Prostate gland (tissue), 2 donors: ENCODE measurements at regions not wholly inside any gene's neighbourhood (a gene's known extent, or its start where the extent isn't known, plus 50 kb on each side); places are given as distances from the start of the nearest gene placed in this dataset.

Source experiments
- POLR2A ChIP-seq: fragments of 450-650 bp; IDR thresholded peaks from one replicate; pipeline ENCODE4 v1.6.1; 2016; ENCODE audit warnings: antibody characterized with exemption, mild to moderate bottlenecking
- POLR2AphosphoS5 ChIP-seq: sonication (generic); formaldehyde crosslinking; IDR thresholded peaks from one replicate; pipeline ENCODE4 v1.6.1; 2017; ENCODE audit warnings: antibody characterized with exemption
- TF ChIP-seq, protein P1 (sequence below), 4 experiments: fragments of 200-600 bp in 2 of 4; fragments of 450-650 bp in 2 of 4; sonication (generic) in 2 of 4; IDR thresholded peaks; 1 replicate in 3 of 4; 2 replicates in 1 of 4; pipeline ENCODE4 v1.5.1; 2016 to 2019; ENCODE audit warnings: antibody characterized with exemption in 4 of 4, mild to moderate bottlenecking in 2 of 4, moderate library complexity in 2 of 4

DNA sequence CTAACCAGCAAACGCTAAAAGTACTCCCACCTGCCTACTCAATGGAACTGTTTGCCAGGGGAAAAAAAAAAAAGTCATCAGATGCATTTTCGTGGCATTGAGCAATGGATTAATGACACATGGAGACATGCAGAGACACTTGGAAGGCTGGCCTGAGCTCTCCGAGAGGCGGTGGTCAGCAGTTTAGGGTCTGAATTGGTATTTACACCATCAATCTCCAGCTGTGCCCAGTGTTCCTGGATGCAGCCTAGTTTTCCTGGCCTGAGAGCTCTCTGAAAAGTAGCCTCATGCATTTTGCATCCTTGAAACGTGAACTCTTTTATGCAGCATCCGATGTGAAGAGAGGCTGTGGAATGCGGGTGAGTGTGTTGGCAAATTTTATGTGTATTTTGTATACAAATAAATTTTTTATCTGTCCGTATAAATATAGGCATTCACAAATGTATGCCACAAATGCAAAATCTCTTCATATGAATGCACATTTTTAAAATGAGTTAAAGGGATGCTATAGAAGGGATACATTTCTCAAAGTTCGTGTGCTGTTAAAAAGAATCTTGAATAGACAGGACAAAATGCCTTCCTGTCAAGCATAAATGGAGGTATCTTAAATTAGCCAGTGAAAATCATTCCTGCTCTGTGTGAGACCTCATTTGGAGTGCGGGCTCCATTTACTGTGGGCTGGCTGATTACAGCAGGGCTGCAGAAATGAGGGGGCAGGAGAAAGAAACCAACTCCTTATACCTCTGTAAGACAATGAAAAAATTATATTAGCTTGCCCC lies 137.7 kb upstream of the PFKP start:
- TF ChIP-seq, protein P1, sequence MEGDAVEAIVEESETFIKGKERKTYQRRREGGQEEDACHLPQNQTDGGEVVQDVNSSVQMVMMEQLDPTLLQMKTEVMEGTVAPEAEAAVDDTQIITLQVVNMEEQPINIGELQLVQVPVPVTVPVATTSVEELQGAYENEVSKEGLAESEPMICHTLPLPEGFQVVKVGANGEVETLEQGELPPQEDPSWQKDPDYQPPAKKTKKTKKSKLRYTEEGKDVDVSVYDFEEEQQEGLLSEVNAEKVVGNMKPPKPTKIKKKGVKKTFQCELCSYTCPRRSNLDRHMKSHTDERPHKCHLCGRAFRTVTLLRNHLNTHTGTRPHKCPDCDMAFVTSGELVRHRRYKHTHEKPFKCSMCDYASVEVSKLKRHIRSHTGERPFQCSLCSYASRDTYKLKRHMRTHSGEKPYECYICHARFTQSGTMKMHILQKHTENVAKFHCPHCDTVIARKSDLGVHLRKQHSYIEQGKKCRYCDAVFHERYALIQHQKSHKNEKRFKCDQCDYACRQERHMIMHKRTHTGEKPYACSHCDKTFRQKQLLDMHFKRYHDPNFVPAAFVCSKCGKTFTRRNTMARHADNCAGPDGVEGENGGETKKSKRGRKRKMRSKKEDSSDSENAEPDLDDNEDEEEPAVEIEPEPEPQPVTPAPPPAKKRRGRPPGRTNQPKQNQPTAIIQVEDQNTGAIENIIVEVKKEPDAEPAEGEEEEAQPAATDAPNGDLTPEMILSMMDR (IDR thresholded peaks at IDR 0.05) = no peak
- TF ChIP-seq POLR2A (no peak), POLR2AphosphoS5 (no peak)
